CD4-positive, alpha-beta T cell (primary cell): ENCODE measurements at regions not wholly inside any gene's neighbourhood (a gene's known extent, or its start where the extent isn't known, plus 50 kb on each side); places are given as distances from the start of the nearest gene placed in this dataset.

ENCODE experiments used
- ATAC-seq: fragments of 200-7000 bp; cut with Tn5 transposase; one replicate; pipeline ENCODE4 v1.10.0; 2022; ENCODE audit warnings: mild to moderate bottlenecking; ENCODE audit not compliant: poor library complexity
- CTCF ChIA-PET: fragments of 350-600 bp; sonication (Branson Sonifier 250); formaldehyde crosslinking; loops from one replicate; lab custom pipeline; 2021; ENCODE audit warnings: antibody characterized with exemption, inconsistent platforms; lab: Charles Lee
- POLR2A ChIA-PET: fragments of 350-600 bp; sonication (Branson Sonifier 250); formaldehyde crosslinking; loops from one replicate; lab custom pipeline; 2021; ENCODE audit warnings: antibody characterized with exemption, inconsistent platforms; lab: Charles Lee
- DNase-seq, 14 experiments: peaks; one replicate each; pipeline ENCODE4 v3.0.0-alpha.2; 2013 to 2020; ENCODE audit warnings: mixed read lengths in 2 of 14
- H3K27ac ChIP-seq, 2 donors: one replicate each; pipeline versions ENCODE4 v1.5.1 to v1.7.0; 2013; ENCODE audit warnings: low read length in 2 of 2, low read depth in 1 of 2, mild to moderate bottlenecking in 1 of 2
- H3K27me3 ChIP-seq, 2 experiments: 1 replicate in 1 of 2; 2 replicates in 1 of 2; pipeline versions ENCODE4 v1.6.1 to v1.7.0; 2013; ENCODE audit warnings: low read length in 2 of 2, control low read depth in 1 of 2, mild to moderate bottlenecking in 1 of 2, moderate library complexity in 1 of 2; ENCODE audit not compliant: insufficient read depth in 2 of 2, control insufficient read depth in 1 of 2
- H3K36me3 ChIP-seq: one replicate; pipeline ENCODE4 v1.6.1; 2013; ENCODE audit warnings: low read length, control low read depth; ENCODE audit not compliant: insufficient read depth
- H3K4me1 ChIP-seq: one replicate; pipeline ENCODE4 v1.6.1; 2013; ENCODE audit warnings: low read length, control low read depth; ENCODE audit not compliant: insufficient read depth
- H3K4me3 ChIP-seq: one replicate; pipeline ENCODE4 v1.5.1; 2013; ENCODE audit warnings: mild to moderate bottlenecking, low read length, moderate library complexity
- H3K9me3 ChIP-seq, 2 experiments: 1 replicate in 1 of 2; 2 replicates in 1 of 2; pipeline versions ENCODE4 v1.6.1 to v1.7.0; 2013; ENCODE audit warnings: low read length in 2 of 2, mild to moderate bottlenecking in 2 of 2, control low read depth in 1 of 2, moderate library complexity in 1 of 2; ENCODE audit not compliant: control insufficient read depth in 1 of 2, insufficient read depth in 1 of 2
- H3K27ac Mint-ChIP-seq: one replicate; pipeline ENCODE4 v1.8.0; 2020; ENCODE audit warnings: mixed read lengths
- H3K27me3 Mint-ChIP-seq: one replicate; pipeline ENCODE4 v1.8.0; 2021; ENCODE audit warnings: mixed read lengths
- H3K36me3 Mint-ChIP-seq: one replicate; pipeline ENCODE4 v1.8.0; 2021; ENCODE audit warnings: low read depth, mixed read lengths
- H3K4me1 Mint-ChIP-seq: one replicate; pipeline ENCODE4 v1.8.0; 2021; ENCODE audit warnings: low read depth, mixed read lengths
- H3K4me3 Mint-ChIP-seq: one replicate; pipeline ENCODE4 v1.8.0; 2020; ENCODE audit warnings: mild to moderate bottlenecking, mixed read lengths
- H3K9me3 Mint-ChIP-seq: one replicate; pipeline ENCODE4 v1.8.0; 2020; ENCODE audit warnings: mixed read lengths
- intact Hi-C, 2 experiments: fragments of 100-400 bp; cut with DNase I in 1 of 2; cut with micrococcal nuclease in 1 of 2; formaldehyde crosslinking; loops; one replicate each; pipeline versions ENCODE4 v1.15.1 to v1.9.0; 2023 to 2025; cut with DNase I, micrococcal nuclease
- TF ChIP-seq, protein P1 (sequence below): fragments of 200-600 bp; IDR thresholded peaks from one replicate; pipeline ENCODE4 v1.8.0; 2022; ENCODE audit warnings: antibody characterized with exemption, mild to moderate bottlenecking

DNA sequence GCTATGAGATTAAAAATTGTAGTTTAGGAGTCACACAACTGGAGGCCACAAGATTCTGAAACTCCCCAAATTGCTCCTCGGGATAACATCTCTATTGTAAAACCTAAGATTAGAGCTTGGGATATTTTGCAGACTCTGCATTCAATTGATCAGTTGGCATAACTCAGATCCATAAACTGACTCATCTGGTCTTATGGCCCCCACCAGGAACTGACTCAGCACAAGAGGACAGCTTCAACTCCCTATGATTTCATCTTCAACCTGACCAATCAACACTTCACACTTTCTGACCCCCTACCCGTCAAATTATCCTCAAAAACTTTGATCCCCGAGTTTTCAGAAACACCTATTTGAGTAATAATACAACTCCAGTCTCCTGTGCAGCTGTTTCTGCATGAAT lies 257.3 kb downstream of the HAO1 start:
- Histone ChIP-seq H3K4me1 (no peaks in the 10 kb centered on the region), H3K4me3 (no peak overlapping the region), H3K36me3 (no peaks in the 10 kb centered on the region), H3K27me3 (no peaks in the 10 kb centered on the region), H3K27ac (no peak overlapping the region), H3K9me3 (no peaks in the 10 kb centered on the region)
- ChIA-PET CTCF (no interaction called here), POLR2A (no interaction called here)
- no peaks in the 10 kb centered on the region for H3K27me3 Mint-ChIP-seq
- TF ChIP-seq, protein P1, sequence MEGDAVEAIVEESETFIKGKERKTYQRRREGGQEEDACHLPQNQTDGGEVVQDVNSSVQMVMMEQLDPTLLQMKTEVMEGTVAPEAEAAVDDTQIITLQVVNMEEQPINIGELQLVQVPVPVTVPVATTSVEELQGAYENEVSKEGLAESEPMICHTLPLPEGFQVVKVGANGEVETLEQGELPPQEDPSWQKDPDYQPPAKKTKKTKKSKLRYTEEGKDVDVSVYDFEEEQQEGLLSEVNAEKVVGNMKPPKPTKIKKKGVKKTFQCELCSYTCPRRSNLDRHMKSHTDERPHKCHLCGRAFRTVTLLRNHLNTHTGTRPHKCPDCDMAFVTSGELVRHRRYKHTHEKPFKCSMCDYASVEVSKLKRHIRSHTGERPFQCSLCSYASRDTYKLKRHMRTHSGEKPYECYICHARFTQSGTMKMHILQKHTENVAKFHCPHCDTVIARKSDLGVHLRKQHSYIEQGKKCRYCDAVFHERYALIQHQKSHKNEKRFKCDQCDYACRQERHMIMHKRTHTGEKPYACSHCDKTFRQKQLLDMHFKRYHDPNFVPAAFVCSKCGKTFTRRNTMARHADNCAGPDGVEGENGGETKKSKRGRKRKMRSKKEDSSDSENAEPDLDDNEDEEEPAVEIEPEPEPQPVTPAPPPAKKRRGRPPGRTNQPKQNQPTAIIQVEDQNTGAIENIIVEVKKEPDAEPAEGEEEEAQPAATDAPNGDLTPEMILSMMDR = no peak
- H3K27ac Mint-ChIP-seq = no peak overlapping the region
- H3K4me1 Mint-ChIP-seq = no peaks in the 10 kb centered on the region
- no peaks in the 10 kb centered on the region for H3K9me3 Mint-ChIP-seq
- no peak for DNase-seq
- intact Hi-C loops = no loop called here
- H3K4me3 Mint-ChIP-seq = no peak overlapping the region
- no peak for ATAC-seq
- no peaks in the 10 kb centered on the region for H3K36me3 Mint-ChIP-seq

DNA sequence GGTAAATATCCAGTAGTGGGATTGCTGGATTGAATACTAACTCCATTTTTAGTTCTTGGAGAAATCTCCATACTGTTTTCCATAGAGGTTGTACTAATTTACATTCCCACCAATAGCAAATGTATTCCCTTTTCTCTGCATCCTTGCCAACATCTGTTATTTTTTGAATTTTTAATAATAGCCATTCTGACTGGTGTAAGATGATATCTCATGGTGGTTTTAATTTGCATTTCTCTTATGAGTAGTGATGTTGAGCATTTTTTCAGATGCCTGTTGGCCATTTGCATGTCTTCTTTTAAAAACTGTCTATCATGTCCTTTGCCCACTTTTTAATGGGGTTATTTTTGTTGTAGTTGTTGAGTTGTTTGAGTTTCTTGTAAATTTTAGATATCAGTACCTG lies 253.2 kb downstream of the HAO1 start:
- no peaks in the 10 kb centered on the region for H3K4me1 ChIP-seq
- Mint-ChIP-seq H3K27me3 (no peaks in the 10 kb centered on the region), H3K4me1 (no peaks in the 10 kb centered on the region), H3K36me3 (no peaks in the 10 kb centered on the region), H3K27ac (no peak overlapping the region), H3K9me3 (peaks cover 2% of the 10 kb centered on the region), H3K4me3 (no peak overlapping the region)
- peaks cover 0 to 3% of the 10 kb centered on the region in 2 experiments for H3K9me3 ChIP-seq
- H3K27ac ChIP-seq = no peak overlapping the region
- ChIA-PET POLR2A (no interaction called here), CTCF (no interaction called here)
- H3K4me3 ChIP-seq = no peak overlapping the region
- intact Hi-C loops = no loop called here
- no peaks in the 10 kb centered on the region for H3K27me3 ChIP-seq
- ATAC-seq = no peak
- no peak for DNase-seq
- TF ChIP-seq, protein P1 = no peak
- H3K36me3 ChIP-seq = no peaks in the 10 kb centered on the region

DNA sequence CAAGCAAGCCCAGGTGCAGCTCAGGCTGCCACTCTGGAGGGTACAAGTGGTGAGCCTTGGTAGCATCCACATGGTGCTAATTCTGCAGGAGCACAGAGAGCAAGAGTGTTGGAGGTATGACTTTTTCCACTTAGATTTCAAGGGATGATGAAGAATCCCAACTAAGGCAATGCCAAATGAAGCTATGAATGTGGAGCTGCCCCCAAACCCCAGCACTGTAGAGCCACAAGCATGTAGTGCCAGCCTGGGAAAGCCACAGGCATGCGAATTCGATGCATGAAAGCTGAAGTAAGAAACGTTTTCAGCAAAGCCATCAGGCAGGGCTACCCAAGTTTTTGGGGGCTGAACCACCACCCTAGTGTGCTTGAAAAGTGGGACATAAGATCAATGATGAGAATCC lies 251.1 kb downstream of the HAO1 start:
- no peaks in the 10 kb centered on the region for H3K4me1 Mint-ChIP-seq
- intact Hi-C loops = no loop called here
- peaks cover 2% of the 10 kb centered on the region for H3K9me3 Mint-ChIP-seq
- ChIA-PET CTCF (no interaction called here), POLR2A (no interaction called here)
- no peak for ATAC-seq
- H3K27ac ChIP-seq = no peak overlapping the region
- no peak overlapping the region for H3K27ac Mint-ChIP-seq
- H3K36me3 ChIP-seq = no peaks in the 10 kb centered on the region
- DNase-seq = no peak
- no peak overlapping the region for H3K4me3 Mint-ChIP-seq
- H3K9me3 ChIP-seq = peaks cover 0 to 3% of the 10 kb centered on the region in 2 experiments
- no peaks in the 10 kb centered on the region for H3K27me3 Mint-ChIP-seq
- TF ChIP-seq, protein P1 = no peak
- H3K4me3 ChIP-seq = no peak overlapping the region
- no peaks in the 10 kb centered on the region for H3K4me1 ChIP-seq
- H3K27me3 ChIP-seq = no peaks in the 10 kb centered on the region
- H3K36me3 Mint-ChIP-seq = no peaks in the 10 kb centered on the region
